ENCODE measurements at regions not wholly inside any gene's neighbourhood (a gene's known extent, or its start where the extent isn't known, plus 50 kb on each side); places are given as distances from the start of the nearest gene placed in this dataset.
A peak's percentile ranks its signal among the peaks of the same experiment; 100 is the strongest.
"Not testable (repeated sequence)": the region's sequence is repeated elsewhere in the genome, so short reads cannot be mapped to it uniquely, and the experiment has no call there.

- DNase-seq (ENCODE audit: low read depth): peak; percentile 97
Measured at GRCh38 chr5:152688561-152689249, 283.6 kb upstream of the NMUR2 start.

GRCh38 chr5:152689250-152689711, 284.2 kb upstream of the NMUR2 start:
- DNase-seq (ENCODE audit: low read depth): no peak

- DNase-seq (ENCODE audit: low read depth): no peak
Measured at GRCh38 chr5:152694231-152694630, 289.2 kb upstream of the NMUR2 start.

GRCh38 chr5:152701305-152701949, 296.3 kb upstream of the NMUR2 start:
- no peak for DNase-seq (ENCODE audit: low read depth)

GRCh38 chr5:152704286-152704685, 299.2 kb upstream of the NMUR2 start:
- no peak for DNase-seq (ENCODE audit: low read depth)

GRCh38 chr5:152711801-152712388, 306.8 kb upstream of the NMUR2 start:
- no peak for DNase-seq (ENCODE audit: low read depth)

- DNase-seq (ENCODE audit: low read depth): peak; percentile 10
Measured at GRCh38 chr5:152717393-152717792, 312.3 kb upstream of the NMUR2 start.

GRCh38 chr5:152723482-152723881, 318.4 kb upstream of the NMUR2 start:
- DNase-seq (ENCODE audit: low read depth): peak; percentile 24

- no peak for DNase-seq (ENCODE audit: low read depth)
Measured at GRCh38 chr5:152730176-152730575, 325.1 kb upstream of the NMUR2 start.

- peak; percentile 34 for DNase-seq (ENCODE audit: low read depth)
Measured at GRCh38 chr5:152736906-152737305, 331.8 kb upstream of the NMUR2 start.

GRCh38 chr5:152739916-152740315, 334.8 kb upstream of the NMUR2 start:
- DNase-seq (ENCODE audit: low read depth): no peak

GRCh38 chr5:152741126-152741525, 336.0 kb upstream of the NMUR2 start:
- not testable (repeated sequence) for DNase-seq (ENCODE audit: low read depth)

GRCh38 chr5:152787709-152788217, 382.7 kb upstream of the NMUR2 start:
- DNase-seq (ENCODE audit: low read depth): not testable (repeated sequence)

- no peak for DNase-seq (ENCODE audit: low read depth)
Measured at GRCh38 chr5:152801886-152802285, 396.8 kb upstream of the NMUR2 start.

GRCh38 chr5:152804179-152804578, 399.1 kb upstream of the NMUR2 start:
- DNase-seq (ENCODE audit: low read depth): no peak

GRCh38 chr5:152811988-152812387, 406.9 kb upstream of the NMUR2 start:
- DNase-seq (ENCODE audit: low read depth): peak; percentile 65

- no peak for DNase-seq (ENCODE audit: low read depth)
Measured at GRCh38 chr5:152813526-152813925, 408.4 kb upstream of the NMUR2 start.

- DNase-seq (ENCODE audit: low read depth): no peak
Measured at GRCh38 chr5:152819891-152820290, 414.8 kb upstream of the NMUR2 start.

- DNase-seq (ENCODE audit: low read depth): no peak
Measured at GRCh38 chr5:152824316-152824715, 419.2 kb upstream of the NMUR2 start.

GRCh38 chr5:152838241-152838786, 433.2 kb upstream of the NMUR2 start:
- DNase-seq (ENCODE audit: low read depth): no peak

GRCh38 chr5:152844713-152845112, 439.6 kb upstream of the NMUR2 start:
- DNase-seq (ENCODE audit: low read depth): no peak

GRCh38 chr5:152853361-152853760, 448.3 kb upstream of the NMUR2 start:
- no peak for DNase-seq (ENCODE audit: low read depth)
